ENCODE measurements at regions not wholly inside any gene's neighbourhood (a gene's known extent, or its start where the extent isn't known, plus 50 kb on each side); places are given as distances from the start of the nearest gene placed in this dataset.

GRCh38 chr3:190790185-190790584 lies 72.3 kb downstream of the GMNC start:
- intact Hi-C loops (cut with DNase I): no loop called here
- DNase-seq: no peak
- Histone ChIP-seq H3K27ac (no peak overlapping the region), H3K9me3 (no peaks in the 10 kb centered on the region), H3K27me3 (no peaks in the 10 kb centered on the region), H3K4me3 (no peak overlapping the region), H3K36me3 (no peaks in the 10 kb centered on the region), H3K4me1 (no peaks in the 10 kb centered on the region)
- no peak for TF ChIP-seq CTCF (IDR thresholded peaks at IDR 0.05)
- no peak for FAIRE-seq
- 35 to 50% methylated on average over 1 of the region's 1 CpG for WGBS, 2 donors
- peak; percentile 16 to 58 (median 41) for ATAC-seq

- WGBS, 2 donors: 85 to 89% methylated on average over 3 of the region's 3 CpGs
Measured at GRCh38 chr3:190786898-190787297, 75.6 kb downstream of the GMNC start.

GRCh38 chr3:190785047-190785446 lies 77.4 kb downstream of the GMNC start:
- H3K9me3 ChIP-seq: no peaks in the 10 kb centered on the region
- FAIRE-seq: no peak

More at GRCh38 chr3:190786898-190787297, 75.6 kb downstream of the GMNC start:
- H3K27me3 ChIP-seq: no peaks in the 10 kb centered on the region
- TF ChIP-seq CTCF (IDR thresholded peaks at IDR 0.05): no peak
- intact Hi-C loops (cut with DNase I): no loop called here
- no peak overlapping the region for H3K4me3 ChIP-seq
- H3K36me3 ChIP-seq: no peaks in the 10 kb centered on the region
- no peaks in the 10 kb centered on the region for H3K9me3 ChIP-seq
- ATAC-seq (no peak), DNase-seq (no peak), FAIRE-seq (no peak)
- H3K27ac ChIP-seq: no peak overlapping the region
- no peaks in the 10 kb centered on the region for H3K4me1 ChIP-seq

GRCh38 chr3:190780524-190780923 lies 82.0 kb downstream of the GMNC start:
- 58 to 67% methylated on average over 3 of the region's 3 CpGs for WGBS, 2 donors
- H3K9me3 ChIP-seq: no peaks in the 10 kb centered on the region
- no peak overlapping the region for H3K27ac ChIP-seq
- no peak for DNase-seq
- H3K36me3 ChIP-seq: no peaks in the 10 kb centered on the region
- intact Hi-C loops (cut with DNase I): no loop called here
- no peaks in the 10 kb centered on the region for H3K27me3 ChIP-seq
- H3K4me3 ChIP-seq: no peak overlapping the region
- TF ChIP-seq CTCF (IDR thresholded peaks at IDR 0.05): no peak
- FAIRE-seq: no peak
- no peaks in the 10 kb centered on the region for H3K4me1 ChIP-seq
- ATAC-seq: no peak

More at GRCh38 chr3:190785047-190785446, 77.4 kb downstream of the GMNC start:
- no peak for DNase-seq
- Histone ChIP-seq H3K27ac (no peak overlapping the region), H3K27me3 (no peaks in the 10 kb centered on the region), H3K4me1 (no peaks in the 10 kb centered on the region), H3K4me3 (no peak overlapping the region), H3K36me3 (no peaks in the 10 kb centered on the region)
- WGBS, 2 donors: 90 to 93% methylated on average over 4 of the region's 4 CpGs
- no peak for TF ChIP-seq CTCF (IDR thresholded peaks at IDR 0.05)
- ATAC-seq: no peak
- intact Hi-C loops (cut with DNase I): no loop called here

GRCh38 chr3:190774633-190775032 lies 87.9 kb downstream of the GMNC start:
- TF ChIP-seq CTCF (IDR thresholded peaks at IDR 0.05): no peak

More at GRCh38 chr3:190774633-190775032, 87.9 kb downstream of the GMNC start:
- no peak for FAIRE-seq
- Histone ChIP-seq H3K4me1 (no peaks in the 10 kb centered on the region), H3K36me3 (no peaks in the 10 kb centered on the region), H3K4me3 (no peak overlapping the region), H3K9me3 (no peaks in the 10 kb centered on the region), H3K27me3 (no peaks in the 10 kb centered on the region), H3K27ac (no peak overlapping the region)
- DNase-seq: no peak
- no peak for ATAC-seq
- intact Hi-C loops (cut with DNase I): no loop called here
